IMR-90 (cell line): ENCODE measurements at regions not wholly inside any gene's neighbourhood (a gene's known extent, or its start where the extent isn't known, plus 50 kb on each side); places are given as distances from the start of the nearest gene placed in this dataset.

ENCODE experiments used
- BHLHE40 ChIP-seq: fragments of 150-350 bp; IDR thresholded peaks from 2 replicates; pipeline ENCODE4 v1.6.1; 2016; ENCODE audit warnings: mild to moderate bottlenecking, low read depth, low read length
- CTCF ChIP-seq: conservative IDR thresholded peaks from 2 replicates; pipeline ENCODE4 v1.5.1; 2012; ENCODE audit warnings: mild to moderate bottlenecking, low read depth, low read length, improper control_type of control experiment
- ELK1 ChIP-seq: fragments of 150-350 bp; IDR thresholded peaks from 2 replicates; pipeline ENCODE4 v1.6.1; 2016; ENCODE audit warnings: low read depth, mild to moderate bottlenecking, low read length, moderate library complexity, borderline replicate concordance
- MAZ ChIP-seq: IDR thresholded peaks from 2 replicates; pipeline ENCODE4 v1.6.1; 2012; ENCODE audit warnings: low read depth, mild to moderate bottlenecking, low read length, improper control_type of control experiment, moderate library complexity, borderline replicate concordance
- MXI1 ChIP-seq: IDR thresholded peaks from 2 replicates; pipeline ENCODE4 v1.6.1; 2012; ENCODE audit warnings: low read depth, mild to moderate bottlenecking, low read length, moderate library complexity, borderline replicate concordance
- NFE2L2 ChIP-seq: fragments of 150-350 bp; IDR thresholded peaks from 2 replicates; pipeline ENCODE4 v1.6.1; 2016; ENCODE audit warnings: low read depth, mild to moderate bottlenecking, low read length
- POLR2A ChIP-seq: IDR thresholded peaks from 2 replicates; pipeline ENCODE4 v1.6.1; 2012; ENCODE audit warnings: mild to moderate bottlenecking, low read depth, low read length

GRCh38 chr6:114450631-114451030, 107.8 kb upstream of the HS3ST5 start:
- TF ChIP-seq NFE2L2 (no peak), CTCF (no peak), POLR2A (no peak), MXI1 (no peak), BHLHE40 (no peak), MAZ (no peak), ELK1 (no peak)
